Nephron progenitor cell (in vitro differentiated cells): ENCODE measurements at regions not wholly inside any gene's neighbourhood (a gene's known extent, or its start where the extent isn't known, plus 50 kb on each side); places are given as distances from the start of the nearest gene placed in this dataset.

Experiments
- DNase-seq: peaks from one replicate; pipeline ENCODE4 v3.0.0; 2021
- H3K27ac Mint-ChIP-seq: 2 replicates; pipeline ENCODE4 v1.8.0; 2021; ENCODE audit warnings: mild to moderate bottlenecking, moderate library complexity, mixed read lengths
- H3K27me3 Mint-ChIP-seq: 2 replicates; pipeline ENCODE4 v1.8.0; 2021; ENCODE audit warnings: mild to moderate bottlenecking, low read depth, mixed read lengths; ENCODE audit not compliant: poor library complexity
- H3K36me3 Mint-ChIP-seq: 2 replicates; pipeline ENCODE4 v1.8.0; 2021; ENCODE audit warnings: low read depth, mixed read lengths
- H3K4me1 Mint-ChIP-seq: 2 replicates; pipeline ENCODE4 v1.8.0; 2021; ENCODE audit warnings: mixed read lengths
- H3K4me3 Mint-ChIP-seq: 2 replicates; pipeline ENCODE4 v1.8.0; 2021; ENCODE audit warnings: mild to moderate bottlenecking, moderate library complexity, mixed read lengths
- H3K9me3 Mint-ChIP-seq: 2 replicates; pipeline ENCODE4 v1.8.0; 2021; ENCODE audit warnings: mild to moderate bottlenecking, moderate library complexity, mixed read lengths
- CTCF ChIP-seq: fragments of 200-600 bp; sonication (generic); IDR thresholded peaks from 2 replicates; pipeline ENCODE4 v1.5.0; 2021; ENCODE audit warnings: antibody characterized with exemption

DNA sequence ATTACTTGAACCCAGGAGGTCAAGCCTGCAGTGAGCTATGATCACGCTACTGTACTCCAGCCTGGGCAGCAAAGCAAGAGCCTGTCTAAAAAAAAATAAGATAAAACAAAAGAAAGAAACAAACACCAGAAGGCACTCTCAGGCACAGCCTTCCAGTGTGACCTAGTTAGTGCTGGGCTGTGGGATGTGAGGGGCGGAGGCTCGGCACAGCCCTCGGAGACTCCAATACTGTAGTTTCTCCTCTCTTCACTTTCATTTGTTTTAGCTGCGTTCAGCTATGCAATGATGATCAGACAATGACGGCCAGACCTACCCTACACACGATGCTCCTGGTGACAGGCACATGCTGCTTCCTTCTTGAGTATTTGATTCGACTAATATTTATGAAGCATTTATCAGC is 127.7 kb downstream of the SOCS6 start:
- Mint-ChIP-seq H3K27me3 (no peaks in the 10 kb centered on the region), H3K4me3 (no peak overlapping the region), H3K4me1 (peaks cover 30% of the 10 kb centered on the region), H3K9me3 (no peaks in the 10 kb centered on the region), H3K27ac (no peak overlapping the region), H3K36me3 (no peaks in the 10 kb centered on the region)
- DNase-seq = no peak
- no peak for TF ChIP-seq CTCF

DNA sequence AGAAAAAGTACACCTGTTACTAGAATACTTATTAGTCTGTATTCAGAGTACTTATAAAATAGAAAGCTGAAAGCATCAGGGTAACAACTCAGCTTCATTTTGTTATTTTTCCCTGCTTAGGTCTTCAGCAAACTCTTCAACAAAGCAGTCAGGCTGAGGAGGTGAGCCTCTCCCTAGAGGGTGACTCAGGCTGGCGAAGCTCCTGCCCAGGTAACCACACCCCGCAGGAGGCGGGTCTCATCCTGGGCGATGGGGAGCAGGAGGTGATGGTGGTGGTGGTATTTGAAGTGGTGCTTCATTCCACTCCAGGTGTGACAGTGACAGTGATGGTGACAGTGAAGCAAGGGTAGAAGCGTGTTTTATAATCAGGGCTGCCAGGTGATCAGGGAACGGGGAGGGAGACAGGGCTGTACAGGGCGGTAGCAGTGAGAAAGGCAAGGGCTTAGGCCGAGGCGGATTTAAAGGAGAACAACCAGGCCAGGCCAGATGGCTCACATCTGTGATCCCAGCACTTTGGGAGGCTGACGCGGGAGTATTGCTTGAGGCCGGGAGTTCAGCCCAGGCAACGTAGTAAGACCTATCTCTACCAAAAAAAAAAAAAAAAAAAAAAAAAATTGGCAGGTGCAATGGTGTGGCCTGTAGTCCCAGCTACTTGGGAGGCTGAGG is 127.1 kb downstream of the SOCS6 start:
- H3K27me3 Mint-ChIP-seq = no peaks in the 10 kb centered on the region
- no peak for DNase-seq
- no peak overlapping the region for H3K4me3 Mint-ChIP-seq
- no peak for TF ChIP-seq CTCF
- no peaks in the 10 kb centered on the region for H3K9me3 Mint-ChIP-seq
- H3K27ac Mint-ChIP-seq = no peak overlapping the region
- H3K4me1 Mint-ChIP-seq = peaks cover 28% of the 10 kb centered on the region
- no peaks in the 10 kb centered on the region for H3K36me3 Mint-ChIP-seq

GRCh38 chr18:70414315-70414900 is 125.6 kb downstream of the SOCS6 start:
- Mint-ChIP-seq H3K4me3 (no peak overlapping the region), H3K27ac (no peak overlapping the region), H3K36me3 (no peaks in the 10 kb centered on the region), H3K4me1 (peaks cover 18% of the 10 kb centered on the region), H3K27me3 (no peaks in the 10 kb centered on the region), H3K9me3 (no peaks in the 10 kb centered on the region)
- TF ChIP-seq CTCF = no peak
- DNase-seq = no peak

GRCh38 chr18:70413455-70413854 is 124.6 kb downstream of the SOCS6 start:
- Mint-ChIP-seq H3K4me1 (peaks cover 8% of the 10 kb centered on the region), H3K27ac (no peak overlapping the region), H3K27me3 (no peaks in the 10 kb centered on the region), H3K36me3 (no peaks in the 10 kb centered on the region), H3K9me3 (no peaks in the 10 kb centered on the region), H3K4me3 (no peak overlapping the region)
- TF ChIP-seq CTCF = no peak
- no peak for DNase-seq

DNA sequence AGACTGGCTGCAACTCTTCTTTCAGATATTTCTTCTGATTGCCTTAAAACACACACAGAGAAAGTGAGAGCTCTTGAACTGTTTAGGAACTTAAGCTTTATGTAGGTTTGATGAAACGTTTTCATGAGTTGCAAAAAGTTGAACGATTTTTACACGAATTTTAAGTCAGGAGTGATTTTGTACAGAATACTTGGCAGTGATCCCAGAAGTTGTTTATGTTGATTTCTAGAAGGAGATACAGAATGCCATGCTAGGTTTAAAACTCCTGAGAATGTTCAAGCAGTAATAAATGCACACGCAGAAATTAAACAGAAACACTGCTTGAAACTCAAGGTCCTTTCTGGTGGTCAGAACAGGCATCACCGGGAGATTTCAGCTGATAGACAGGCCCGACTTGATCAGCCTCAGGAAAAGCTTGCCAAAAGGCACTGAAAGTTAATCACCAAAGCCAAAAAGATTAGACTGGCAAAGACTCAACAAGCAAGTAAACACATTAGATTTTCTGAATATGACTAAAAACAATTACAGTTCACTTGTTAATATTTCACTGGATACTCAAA is 123.1 kb downstream of the SOCS6 start:
- Mint-ChIP-seq H3K4me3 (no peak overlapping the region), H3K27ac (no peak overlapping the region), H3K27me3 (no peaks in the 10 kb centered on the region), H3K4me1 (no peaks in the 10 kb centered on the region), H3K9me3 (no peaks in the 10 kb centered on the region), H3K36me3 (no peaks in the 10 kb centered on the region)
- no peak for DNase-seq
- TF ChIP-seq CTCF = no peak

- no peak for TF ChIP-seq CTCF
- Mint-ChIP-seq H3K4me1 (no peaks in the 10 kb centered on the region), H3K27ac (no peak overlapping the region), H3K4me3 (no peak overlapping the region), H3K36me3 (no peaks in the 10 kb centered on the region), H3K27me3 (no peaks in the 10 kb centered on the region), H3K9me3 (no peaks in the 10 kb centered on the region)
- no peak for DNase-seq
Measured at GRCh38 chr18:70411307-70411706, 122.5 kb downstream of the SOCS6 start.
